Activated naive CD4-positive, alpha-beta T cell treated with anti-CD3 and anti-CD28 coated beads, Interleukin-2, amount 10 ng/mL, durations not matched to agents 7 days and 5 days (primary cell): ENCODE measurements at regions not wholly inside any gene's neighbourhood (a gene's known extent, or its start where the extent isn't known, plus 50 kb on each side); places are given as distances from the start of the nearest gene placed in this dataset.

Source experiments
- CTCF ChIA-PET: fragments of 350-600 bp; sonication (Branson Sonifier 250); formaldehyde crosslinking; loops from one replicate; lab custom pipeline; 2021; ENCODE audit warnings: antibody characterized with exemption; lab: Charles Lee
- DNase-seq: peaks from one replicate; pipeline ENCODE4 v3.0.0-alpha.2; 2020
- H3K27ac Mint-ChIP-seq: one replicate; pipeline ENCODE4 v1.8.0; 2021; ENCODE audit warnings: mild to moderate bottlenecking, moderate library complexity, mixed read lengths
- H3K27me3 Mint-ChIP-seq: one replicate; pipeline ENCODE4 v1.8.0; 2021; ENCODE audit warnings: mild to moderate bottlenecking, mixed read lengths
- H3K36me3 Mint-ChIP-seq: one replicate; pipeline ENCODE4 v1.8.0; 2021; ENCODE audit warnings: mixed read lengths
- H3K4me1 Mint-ChIP-seq: one replicate; pipeline ENCODE4 v1.8.0; 2021; ENCODE audit warnings: mixed read lengths
- H3K4me3 Mint-ChIP-seq: one replicate; pipeline ENCODE4 v1.8.0; 2021; ENCODE audit warnings: mild to moderate bottlenecking, moderate library complexity, mixed read lengths
- H3K9me3 Mint-ChIP-seq: one replicate; pipeline ENCODE4 v1.8.0; 2021; ENCODE audit warnings: mixed read lengths

- Mint-ChIP-seq H3K4me3 (no peak overlapping the region), H3K9me3 (peaks cover 15% of the 10 kb centered on the region), H3K4me1 (peaks cover 2% of the 10 kb centered on the region), H3K27ac (no peak overlapping the region), H3K27me3 (peaks cover 4% of the 10 kb centered on the region), H3K36me3 (peaks cover 3% of the 10 kb centered on the region)
- no peak for DNase-seq
- CTCF ChIA-PET, result no interaction called here
These were observed 67.6 kb upstream of the PLCL2 start for GRCh38 chr3:16817197-16817596.

- H3K4me3 Mint-ChIP-seq, result no peak overlapping the region
These were observed 66.6 kb upstream of the PLCL2 start for GRCh38 chr3:16818194-16818593.

GRCh38 chr3:16818945-16819344 lies 65.8 kb upstream of the PLCL2 start:
- Mint-ChIP-seq H3K4me3 (no peak overlapping the region), H3K9me3 (peaks cover 18% of the 10 kb centered on the region), H3K36me3 (peaks cover 8% of the 10 kb centered on the region), H3K27me3 (peaks cover 4% of the 10 kb centered on the region), H3K27ac (no peak overlapping the region), H3K4me1 (peaks cover 14% of the 10 kb centered on the region)
- DNase-seq, result no peak
- CTCF ChIA-PET, result no interaction called here

More at GRCh38 chr3:16818194-16818593, 66.6 kb upstream of the PLCL2 start:
- H3K9me3 Mint-ChIP-seq, result peaks cover 15% of the 10 kb centered on the region
- DNase-seq, result no peak
- H3K36me3 Mint-ChIP-seq, result peaks cover 5% of the 10 kb centered on the region
- H3K27ac Mint-ChIP-seq, result no peak overlapping the region
- peaks cover 7% of the 10 kb centered on the region for H3K4me1 Mint-ChIP-seq
- CTCF ChIA-PET, result no interaction called here
- H3K27me3 Mint-ChIP-seq, result peaks cover 4% of the 10 kb centered on the region

GRCh38 chr3:16820485-16820884 lies 64.3 kb upstream of the PLCL2 start:
- Mint-ChIP-seq H3K27me3 (peaks cover 8% of the 10 kb centered on the region), H3K27ac (no peak overlapping the region), H3K4me1 (peaks cover 29% of the 10 kb centered on the region), H3K9me3 (peaks cover 14% of the 10 kb centered on the region), H3K36me3 (peaks cover 10% of the 10 kb centered on the region), H3K4me3 (no peak overlapping the region)
- CTCF ChIA-PET, result no interaction called here
- no peak for DNase-seq

- no peak for DNase-seq
- CTCF ChIA-PET, result interaction anchor here (1.3 kb wide), 1 partner anchor 12 kb away, joined by 3 read pairs; no protein-coding TSS in a partner anchor
- Mint-ChIP-seq H3K27ac (no peak overlapping the region), H3K4me3 (no peak overlapping the region), H3K9me3 (peaks cover 14% of the 10 kb centered on the region), H3K4me1 (peaks cover 33% of the 10 kb centered on the region), H3K27me3 (peaks cover 4% of the 10 kb centered on the region), H3K36me3 (peaks cover 10% of the 10 kb centered on the region)
These were observed 63.7 kb upstream of the PLCL2 start for GRCh38 chr3:16821053-16821452.

- Mint-ChIP-seq H3K27me3 (peaks cover 4% of the 10 kb centered on the region), H3K4me1 (peaks cover 47% of the 10 kb centered on the region), H3K9me3 (peaks cover 10% of the 10 kb centered on the region), H3K4me3 (no peak overlapping the region), H3K36me3 (peaks cover 10% of the 10 kb centered on the region), H3K27ac (peak overlapping the region; percentile 72)
- CTCF ChIA-PET, result no interaction called here
- peak; percentile 49 for DNase-seq
These were observed 60.6 kb upstream of the PLCL2 start for GRCh38 chr3:16824081-16824696.

- DNase-seq, result no peak
- H3K27ac Mint-ChIP-seq, result no peak overlapping the region
- H3K4me3 Mint-ChIP-seq, result no peak overlapping the region
- peaks cover 47% of the 10 kb centered on the region for H3K4me1 Mint-ChIP-seq
- peaks cover 7% of the 10 kb centered on the region for H3K36me3 Mint-ChIP-seq
- peaks cover 2% of the 10 kb centered on the region for H3K9me3 Mint-ChIP-seq
- peaks cover 4% of the 10 kb centered on the region for H3K27me3 Mint-ChIP-seq
- CTCF ChIA-PET, result no interaction called here
These were observed 59.0 kb upstream of the PLCL2 start for GRCh38 chr3:16825617-16826204.

- CTCF ChIA-PET, result interaction anchor here (0.6 to 3.0 kb wide), 17 partner anchors 9 to 887 kb away, joined by 3 to 14 read pairs (median 4); no protein-coding TSS in a partner anchor
- no peak overlapping the region for H3K27ac Mint-ChIP-seq
- H3K36me3 Mint-ChIP-seq, result peaks cover 2% of the 10 kb centered on the region
- H3K27me3 Mint-ChIP-seq, result peaks cover 8% of the 10 kb centered on the region
- DNase-seq, result peak; percentile 72
- H3K4me3 Mint-ChIP-seq, result no peak overlapping the region
- no peaks in the 10 kb centered on the region for H3K9me3 Mint-ChIP-seq
- peaks cover 35% of the 10 kb centered on the region for H3K4me1 Mint-ChIP-seq
These were observed 55.9 kb upstream of the PLCL2 start for GRCh38 chr3:16828815-16829214.

- peaks cover 16% of the 10 kb centered on the region for H3K4me1 Mint-ChIP-seq
- no peak overlapping the region for H3K4me3 Mint-ChIP-seq
- DNase-seq, result no peak
- no peaks in the 10 kb centered on the region for H3K9me3 Mint-ChIP-seq
- no peaks in the 10 kb centered on the region for H3K36me3 Mint-ChIP-seq
- CTCF ChIA-PET, result no interaction called here
- H3K27ac Mint-ChIP-seq, result no peak overlapping the region
- H3K27me3 Mint-ChIP-seq, result peaks cover 9% of the 10 kb centered on the region
These were observed 52.9 kb upstream of the PLCL2 start for GRCh38 chr3:16831846-16832245.

- H3K27ac Mint-ChIP-seq, result no peak overlapping the region
- H3K9me3 Mint-ChIP-seq, result no peaks in the 10 kb centered on the region
- H3K36me3 Mint-ChIP-seq, result peaks cover 2% of the 10 kb centered on the region
- CTCF ChIA-PET, result no interaction called here
- H3K4me3 Mint-ChIP-seq, result no peak overlapping the region
- H3K4me1 Mint-ChIP-seq, result peaks cover 29% of the 10 kb centered on the region
- DNase-seq, result no peak
- peaks cover 9% of the 10 kb centered on the region for H3K27me3 Mint-ChIP-seq
These were observed 50.5 kb upstream of the PLCL2 start for GRCh38 chr3:16834214-16834613.

- H3K9me3 Mint-ChIP-seq, result no peaks in the 10 kb centered on the region
- no peak overlapping the region for H3K27ac Mint-ChIP-seq
- H3K4me3 Mint-ChIP-seq, result no peak overlapping the region
- H3K27me3 Mint-ChIP-seq, result peaks cover 9% of the 10 kb centered on the region
- CTCF ChIA-PET, result no interaction called here
- peaks cover 2% of the 10 kb centered on the region for H3K36me3 Mint-ChIP-seq
- DNase-seq, result no peak
- peaks cover 34% of the 10 kb centered on the region for H3K4me1 Mint-ChIP-seq
These were observed 50.0 kb upstream of the PLCL2 start for GRCh38 chr3:16834753-16835152.
